Trophoblast cell (in vitro differentiated cells and primary cell): ENCODE measurements at regions not wholly inside any gene's neighbourhood (a gene's known extent, or its start where the extent isn't known, plus 50 kb on each side); places are given as distances from the start of the nearest gene placed in this dataset.
A peak's percentile ranks its signal among the peaks of the same experiment; 100 is the strongest.

Experiments
- DNase-seq, 2 donors: peaks; one replicate each; pipeline ENCODE4 v3.0.0-alpha.2; 2016
- H2AFZ ChIP-seq: 2 replicates; pipeline ENCODE4 v1.6.1; 2013; ENCODE audit warnings: low read length, moderate library complexity, mild to moderate bottlenecking; ENCODE audit not compliant: insufficient read depth, poor library complexity
- H2AK5ac ChIP-seq: 2 replicates; pipeline ENCODE4 v1.6.1; 2013; ENCODE audit warnings: mild to moderate bottlenecking, low read length
- H2BK120ac ChIP-seq: 2 replicates; pipeline ENCODE4 v1.6.1; 2013; ENCODE audit warnings: low read length, mild to moderate bottlenecking, moderate library complexity; ENCODE audit not compliant: insufficient read depth, poor library complexity
- H2BK12ac ChIP-seq: 2 replicates; pipeline ENCODE4 v1.6.1; 2013; ENCODE audit warnings: mild to moderate bottlenecking, low read length, moderate library complexity
- H2BK5ac ChIP-seq: 2 replicates; pipeline ENCODE4 v1.6.1; 2013; ENCODE audit warnings: low read length, low read depth, moderate library complexity, mild to moderate bottlenecking; ENCODE audit not compliant: poor library complexity
- H3K14ac ChIP-seq: 2 replicates; pipeline ENCODE4 v1.6.1; 2013; ENCODE audit warnings: mild to moderate bottlenecking, low read length
- H3K18ac ChIP-seq: 2 replicates; pipeline ENCODE4 v1.6.1; 2013; ENCODE audit warnings: mild to moderate bottlenecking, low read length
- H3K23ac ChIP-seq: 2 replicates; pipeline ENCODE4 v1.6.1; 2013; ENCODE audit warnings: low read length
- H3K27ac ChIP-seq: 2 replicates; pipeline ENCODE4 v1.5.1; 2013; ENCODE audit warnings: low read depth, mild to moderate bottlenecking, inconsistent platforms, low read length, moderate library complexity
- H3K27me3 ChIP-seq: 2 replicates; pipeline ENCODE4 v1.6.1; 2013; ENCODE audit warnings: inconsistent platforms, mild to moderate bottlenecking, low read length, moderate library complexity; ENCODE audit not compliant: insufficient read depth
- H3K36me3 ChIP-seq, 2 experiments: 1 replicate in 1 of 2; 2 replicates in 1 of 2; pipeline ENCODE4 v1.6.1; 2013; ENCODE audit warnings: low read length in 2 of 2, mild to moderate bottlenecking in 2 of 2, moderate library complexity in 1 of 2; ENCODE audit not compliant: insufficient read depth in 2 of 2, control insufficient read depth in 1 of 2
- H3K4ac ChIP-seq: 2 replicates; pipeline ENCODE4 v1.6.1; 2013; ENCODE audit warnings: low read depth, mild to moderate bottlenecking, low read length, moderate library complexity
- H3K4me1 ChIP-seq, 2 experiments: 1 replicate in 1 of 2; 2 replicates in 1 of 2; pipeline ENCODE4 v1.6.1; 2013; ENCODE audit warnings: low read length in 2 of 2, mild to moderate bottlenecking in 2 of 2, moderate library complexity in 1 of 2; ENCODE audit not compliant: insufficient read depth in 2 of 2, control insufficient read depth in 1 of 2
- H3K4me2 ChIP-seq: 2 replicates; pipeline ENCODE4 v1.6.1; 2013; ENCODE audit warnings: inconsistent platforms, mild to moderate bottlenecking, low read length, moderate library complexity
- H3K4me3 ChIP-seq: 2 replicates; pipeline ENCODE4 v1.5.1; 2013; ENCODE audit warnings: mild to moderate bottlenecking, low read depth, low read length, inconsistent platforms
- H3K79me1 ChIP-seq: one replicate; pipeline ENCODE4 v1.6.1; 2013; ENCODE audit warnings: low read length
- H3K79me2 ChIP-seq: 2 replicates; pipeline ENCODE4 v1.6.1; 2013; ENCODE audit warnings: low read length, mild to moderate bottlenecking; ENCODE audit not compliant: control insufficient read depth, insufficient read depth, poor library complexity
- H3K9ac ChIP-seq: 2 replicates; pipeline ENCODE4 v1.6.1; 2013; ENCODE audit warnings: mild to moderate bottlenecking, low read length
- H3K9me3 ChIP-seq: 2 replicates; pipeline ENCODE4 v1.6.1; 2013; ENCODE audit warnings: low read depth, mild to moderate bottlenecking, control low read depth, inconsistent platforms, low read length; ENCODE audit not compliant: insufficient read depth
- H4K12ac ChIP-seq: 2 replicates; pipeline ENCODE4 v1.6.1; 2013; ENCODE audit warnings: low read depth, mild to moderate bottlenecking, low read length, moderate library complexity
- H4K8ac ChIP-seq: 2 replicates; pipeline ENCODE4 v1.6.1; 2013; ENCODE audit warnings: low read depth, mild to moderate bottlenecking, low read length, moderate library complexity
- H4K91ac ChIP-seq: one replicate; pipeline ENCODE4 v1.6.1; 2013; ENCODE audit warnings: low read depth, mild to moderate bottlenecking, low read length, moderate library complexity
- whole genome bisulfite sequencing: extraction: QIAGEN DNeasy Blood & Tissue Kit; methylation state at CpG from one replicate; pipeline ENCODE4 v1.1.7; 2013; ENCODE audit warnings: missing lambda C conversion rate; ENCODE audit not compliant: insufficient read length, insufficient coverage; ENCODE audit errors: extremely low coverage; 5-methylcytosine and 5-hydroxymethylcytosine counted together

DNA sequence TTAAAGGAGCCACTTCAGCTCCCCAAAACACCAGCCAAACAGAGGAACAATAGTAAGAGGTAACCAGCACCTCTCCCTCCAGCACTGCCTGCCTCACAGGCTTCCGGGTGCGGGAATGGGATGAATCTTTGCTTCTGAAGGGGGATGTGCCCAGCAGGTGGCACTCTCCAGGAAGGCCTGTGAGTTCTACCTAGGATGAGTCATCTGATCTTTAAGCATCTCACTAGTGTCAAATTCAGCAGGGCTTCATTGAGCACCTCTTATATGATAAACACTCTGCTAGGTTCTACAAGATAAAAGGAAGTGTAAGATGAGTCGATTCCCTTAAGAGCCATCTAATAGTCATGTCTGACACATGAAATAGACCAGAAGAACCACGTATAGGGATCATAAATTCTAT is 237.4 kb upstream of the UMPS start:
- Histone ChIP-seq H3K79me2 (no peaks in the 10 kb centered on the region), H2AFZ (no peak overlapping the region), H3K27me3 (no peaks in the 10 kb centered on the region), H2BK5ac (no peak overlapping the region), H3K9me3 (peaks cover 2% of the 10 kb centered on the region), H2BK12ac (no peak overlapping the region), H2AK5ac (no peak overlapping the region), H2BK120ac (no peak overlapping the region), H4K8ac (no peak overlapping the region), H3K36me3 (peaks cover 9 to 12% of the 10 kb centered on the region in 2 experiments), H3K4me1 (no peaks in the 10 kb centered on the region), H3K18ac (no peak overlapping the region), H3K23ac (no peak overlapping the region), H3K4ac (no peak overlapping the region), H4K12ac (no peak overlapping the region), H3K14ac (no peak overlapping the region), H4K91ac (no peak overlapping the region), H3K9ac (no peak overlapping the region), H3K4me2 (no peak overlapping the region), H3K4me3 (no peak overlapping the region), H3K27ac (no peak overlapping the region), H3K79me1 (no peaks in the 10 kb centered on the region)
- no CpG with 5 or more reads among the region's 4 CpGs for WGBS
- peak; percentile 67 to 80 for DNase-seq

DNA sequence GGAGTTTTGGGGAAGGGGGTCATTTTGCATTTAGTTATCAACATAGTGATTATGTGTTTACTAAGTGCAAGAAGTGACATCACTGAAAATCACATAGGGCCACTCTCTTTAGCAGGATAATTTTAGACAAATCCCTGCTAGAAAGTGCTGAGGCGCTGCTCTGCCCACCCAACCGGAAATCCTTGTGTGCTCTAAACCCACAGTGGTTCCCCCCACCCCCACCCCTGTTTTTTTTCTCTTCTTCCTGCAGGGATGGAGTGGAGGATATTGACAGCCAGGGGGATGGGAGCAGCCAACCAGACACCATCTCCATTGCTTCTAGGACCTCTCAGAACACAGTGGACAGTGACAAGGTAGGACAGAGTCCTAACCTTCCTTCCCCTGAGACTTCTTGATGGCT is 234.2 kb upstream of the UMPS start:
- Histone ChIP-seq H3K4me2 (no peak overlapping the region), H3K4ac (no peak overlapping the region), H3K14ac (no peak overlapping the region), H4K12ac (no peak overlapping the region), H2BK12ac (no peak overlapping the region), H3K27ac (no peak overlapping the region), H4K8ac (no peak overlapping the region), H2BK120ac (no peak overlapping the region), H3K9ac (no peak overlapping the region), H3K79me2 (no peaks in the 10 kb centered on the region), H2BK5ac (no peak overlapping the region), H3K27me3 (no peaks in the 10 kb centered on the region), H2AK5ac (no peak overlapping the region), H3K36me3 (peaks cover 7 to 8% of the 10 kb centered on the region in 2 experiments), H2AFZ (no peak overlapping the region), H3K23ac (no peak overlapping the region), H3K79me1 (no peaks in the 10 kb centered on the region), H3K9me3 (no peaks in the 10 kb centered on the region), H3K4me1 (no peaks in the 10 kb centered on the region), H3K18ac (no peak overlapping the region), H4K91ac (no peak overlapping the region), H3K4me3 (no peak overlapping the region)
- WGBS = no CpG with 5 or more reads among the region's 2 CpGs
- DNase-seq = no peak

GRCh38 chr3:124497487-124497886 is 232.8 kb upstream of the UMPS start:
- no peak overlapping the region for H3K23ac ChIP-seq
- H2BK5ac ChIP-seq = no peak overlapping the region
- no peak overlapping the region for H4K8ac ChIP-seq
- H3K4me2 ChIP-seq = no peak overlapping the region
- no peak overlapping the region for H3K9ac ChIP-seq
- no peak overlapping the region for H2BK12ac ChIP-seq
- WGBS = no CpG with 5 or more reads among the region's 1 CpG
- H4K91ac ChIP-seq = no peak overlapping the region
- H2AK5ac ChIP-seq = no peak overlapping the region
- peaks cover 7 to 9% of the 10 kb centered on the region in 2 experiments for H3K36me3 ChIP-seq
- H3K9me3 ChIP-seq = no peaks in the 10 kb centered on the region
- H3K18ac ChIP-seq = no peak overlapping the region
- H3K14ac ChIP-seq = no peak overlapping the region
- no peak overlapping the region for H4K12ac ChIP-seq
- H3K79me2 ChIP-seq = no peaks in the 10 kb centered on the region
- no peaks in the 10 kb centered on the region for H3K4me1 ChIP-seq
- H3K79me1 ChIP-seq = no peaks in the 10 kb centered on the region
- no peak overlapping the region for H3K27ac ChIP-seq
- H3K4ac ChIP-seq = no peak overlapping the region
- H3K4me3 ChIP-seq = no peak overlapping the region
- no peak overlapping the region for H2AFZ ChIP-seq
- no peak overlapping the region for H2BK120ac ChIP-seq
- DNase-seq = no peak
- no peaks in the 10 kb centered on the region for H3K27me3 ChIP-seq

DNA sequence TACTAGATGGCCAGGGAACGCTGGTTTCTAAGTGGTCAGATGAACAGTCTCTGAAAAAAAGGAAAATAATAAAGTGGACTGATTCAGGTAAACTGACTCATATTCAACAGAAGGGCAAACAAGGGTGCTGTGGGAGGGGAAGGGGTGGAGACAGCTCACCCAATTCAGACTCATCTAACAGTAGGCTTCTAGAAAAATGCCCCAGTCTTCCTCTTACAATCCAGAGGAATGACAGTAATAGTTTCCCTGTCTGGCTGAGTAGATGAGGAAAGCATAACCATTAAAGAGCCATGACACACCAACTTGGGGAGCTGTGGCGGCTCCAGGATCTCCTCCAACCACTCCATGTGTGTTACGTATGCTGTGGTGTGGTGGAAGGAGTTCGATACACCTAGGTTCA is 231.4 kb upstream of the UMPS start:
- H2AK5ac ChIP-seq = no peak overlapping the region
- no peak overlapping the region for H3K4ac ChIP-seq
- H3K4me1 ChIP-seq = no peaks in the 10 kb centered on the region
- H3K27me3 ChIP-seq = no peaks in the 10 kb centered on the region
- no peak overlapping the region for H2BK12ac ChIP-seq
- no peak overlapping the region for H4K91ac ChIP-seq
- H3K18ac ChIP-seq = no peak overlapping the region
- no peak overlapping the region for H3K9ac ChIP-seq
- H3K36me3 ChIP-seq = peaks cover 7 to 11% of the 10 kb centered on the region in 2 experiments
- H3K4me2 ChIP-seq = no peak overlapping the region
- no peaks in the 10 kb centered on the region for H3K9me3 ChIP-seq
- no peak overlapping the region for H3K4me3 ChIP-seq
- H4K12ac ChIP-seq = no peak overlapping the region
- no peak overlapping the region for H3K27ac ChIP-seq
- no peak overlapping the region for H3K23ac ChIP-seq
- H3K14ac ChIP-seq = no peak overlapping the region
- no peak overlapping the region for H2AFZ ChIP-seq
- H3K79me1 ChIP-seq = no peaks in the 10 kb centered on the region
- H2BK5ac ChIP-seq = no peak overlapping the region
- WGBS = no CpG with 5 or more reads among the region's 4 CpGs
- no peak for DNase-seq
- no peak overlapping the region for H2BK120ac ChIP-seq
- no peaks in the 10 kb centered on the region for H3K79me2 ChIP-seq
- H4K8ac ChIP-seq = no peak overlapping the region
